Prostate gland (tissue), 2 donors: ENCODE measurements at regions not wholly inside any gene's neighbourhood (a gene's known extent, or its start where the extent isn't known, plus 50 kb on each side); places are given as distances from the start of the nearest gene placed in this dataset.

Experiments
- POLR2AphosphoS5 ChIP-seq: sonication (generic); formaldehyde crosslinking; IDR thresholded peaks from one replicate; pipeline ENCODE4 v1.6.1; 2017; ENCODE audit warnings: antibody characterized with exemption
- TF ChIP-seq, protein P1 (sequence below), 4 experiments: fragments of 200-600 bp in 2 of 4; fragments of 450-650 bp in 2 of 4; sonication (generic) in 2 of 4; IDR thresholded peaks; 1 replicate in 3 of 4; 2 replicates in 1 of 4; pipeline ENCODE4 v1.5.1; 2016 to 2019; ENCODE audit warnings: antibody characterized with exemption in 4 of 4, mild to moderate bottlenecking in 2 of 4, moderate library complexity in 2 of 4

- TF ChIP-seq, protein P1, sequence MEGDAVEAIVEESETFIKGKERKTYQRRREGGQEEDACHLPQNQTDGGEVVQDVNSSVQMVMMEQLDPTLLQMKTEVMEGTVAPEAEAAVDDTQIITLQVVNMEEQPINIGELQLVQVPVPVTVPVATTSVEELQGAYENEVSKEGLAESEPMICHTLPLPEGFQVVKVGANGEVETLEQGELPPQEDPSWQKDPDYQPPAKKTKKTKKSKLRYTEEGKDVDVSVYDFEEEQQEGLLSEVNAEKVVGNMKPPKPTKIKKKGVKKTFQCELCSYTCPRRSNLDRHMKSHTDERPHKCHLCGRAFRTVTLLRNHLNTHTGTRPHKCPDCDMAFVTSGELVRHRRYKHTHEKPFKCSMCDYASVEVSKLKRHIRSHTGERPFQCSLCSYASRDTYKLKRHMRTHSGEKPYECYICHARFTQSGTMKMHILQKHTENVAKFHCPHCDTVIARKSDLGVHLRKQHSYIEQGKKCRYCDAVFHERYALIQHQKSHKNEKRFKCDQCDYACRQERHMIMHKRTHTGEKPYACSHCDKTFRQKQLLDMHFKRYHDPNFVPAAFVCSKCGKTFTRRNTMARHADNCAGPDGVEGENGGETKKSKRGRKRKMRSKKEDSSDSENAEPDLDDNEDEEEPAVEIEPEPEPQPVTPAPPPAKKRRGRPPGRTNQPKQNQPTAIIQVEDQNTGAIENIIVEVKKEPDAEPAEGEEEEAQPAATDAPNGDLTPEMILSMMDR (IDR thresholded peaks at IDR 0.05): no peak
- TF ChIP-seq POLR2AphosphoS5: no peak
Observed at GRCh38 chr18:40926679-40927078, 1028.4 kb upstream of the PIK3C3 start.
